Uterus (tissue), 3 donors: ENCODE measurements at regions not wholly inside any gene's neighbourhood (a gene's known extent, or its start where the extent isn't known, plus 50 kb on each side); places are given as distances from the start of the nearest gene placed in this dataset.

Source experiments
- DNase-seq, 2 donors: peaks; one replicate each; pipeline ENCODE4 v3.0.0-alpha.2; 2019 to 2020
- H3K27ac ChIP-seq, 2 donors: fragments of 200-600 bp; sonication (generic); 1 replicate in 1 of 2; 2 replicates in 1 of 2; pipeline ENCODE4 v1.5.1; 2016 to 2018
- H3K27me3 ChIP-seq, 2 donors: fragments of 200-600 bp; sonication (generic); one replicate each; pipeline ENCODE4 v1.5.1; 2018 to 2019; ENCODE audit warnings: control low read depth in 1 of 2
- H3K36me3 ChIP-seq, 2 donors: fragments of 200-600 bp; sonication (generic); one replicate each; pipeline ENCODE4 v1.5.1; 2019; ENCODE audit warnings: control low read depth in 1 of 2
- H3K4me1 ChIP-seq, 2 donors: fragments of 200-600 bp; sonication (generic); one replicate each; pipeline ENCODE4 v1.5.1; 2018 to 2019; ENCODE audit warnings: control low read depth in 1 of 2
- H3K4me3 ChIP-seq, 2 donors: fragments of 200-600 bp; sonication (generic); 1 replicate in 1 of 2; 2 replicates in 1 of 2; pipeline ENCODE4 v1.5.1; 2018 to 2019; ENCODE audit warnings: mild to moderate bottlenecking in 1 of 2
- H3K9me3 ChIP-seq, 2 donors: fragments of 200-600 bp; sonication (generic); one replicate each; pipeline ENCODE4 v1.5.1; 2019; ENCODE audit warnings: control low read depth in 1 of 2
- POLR2A ChIP-seq, 2 donors: fragments of 450-650 bp; IDR thresholded peaks; one replicate each; pipeline ENCODE4 v1.6.1; 2016; ENCODE audit warnings: antibody characterized with exemption in 2 of 2, mild to moderate bottlenecking in 1 of 2, moderate library complexity in 1 of 2
- intact Hi-C: fragments of 100-400 bp; cut with DNase I; formaldehyde crosslinking; loops from one replicate; pipeline ENCODE4 v1.15.1; 2023; ENCODE audit warnings: low total_unique reads
- TF ChIP-seq, protein P1 (sequence below), 4 experiments: fragments of 200-600 bp in 2 of 4; fragments of 450-650 bp in 2 of 4; sonication (generic) in 2 of 4; IDR thresholded peaks; one replicate each; pipeline ENCODE4 v1.5.1; 2016 to 2019; ENCODE audit warnings: antibody characterized with exemption in 4 of 4, mild to moderate bottlenecking in 2 of 4, moderate library complexity in 1 of 4
- donor health status: DM: yes; HTN: yes; CAD: no.

DNA sequence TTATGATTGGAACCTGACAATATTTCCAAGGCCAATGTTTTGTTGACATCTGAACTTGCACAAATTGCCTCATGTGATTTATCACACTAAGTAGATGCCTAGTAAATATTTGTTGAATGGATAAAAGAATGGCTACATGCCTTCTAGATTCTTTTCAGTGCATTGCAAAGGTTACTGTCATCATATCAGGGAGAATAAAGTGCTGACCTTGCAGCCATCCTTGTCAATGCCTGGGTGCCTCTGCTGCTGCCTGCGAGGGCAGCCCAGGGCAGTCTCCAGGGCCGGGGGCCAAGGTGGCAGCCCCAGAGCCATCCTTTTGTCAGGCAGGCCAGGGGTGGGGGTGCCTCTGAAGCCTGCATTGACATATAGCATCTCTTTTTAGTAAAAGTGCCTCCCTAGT, 325.6 kb upstream of the MTNR1B start:
- H3K27me3 ChIP-seq: no peaks in the 10 kb centered on the region
- DNase-seq: no peak
- intact Hi-C loops: no loop called here
- H3K9me3 ChIP-seq: no peaks in the 10 kb centered on the region
- H3K36me3 ChIP-seq: no peaks in the 10 kb centered on the region
- H3K4me3 ChIP-seq: no peak overlapping the region
- H3K27ac ChIP-seq: no peak overlapping the region
- H3K4me1 ChIP-seq: no peaks in the 10 kb centered on the region
- TF ChIP-seq POLR2A (IDR thresholded peaks at IDR 0.05): no peak
- TF ChIP-seq, protein P1, sequence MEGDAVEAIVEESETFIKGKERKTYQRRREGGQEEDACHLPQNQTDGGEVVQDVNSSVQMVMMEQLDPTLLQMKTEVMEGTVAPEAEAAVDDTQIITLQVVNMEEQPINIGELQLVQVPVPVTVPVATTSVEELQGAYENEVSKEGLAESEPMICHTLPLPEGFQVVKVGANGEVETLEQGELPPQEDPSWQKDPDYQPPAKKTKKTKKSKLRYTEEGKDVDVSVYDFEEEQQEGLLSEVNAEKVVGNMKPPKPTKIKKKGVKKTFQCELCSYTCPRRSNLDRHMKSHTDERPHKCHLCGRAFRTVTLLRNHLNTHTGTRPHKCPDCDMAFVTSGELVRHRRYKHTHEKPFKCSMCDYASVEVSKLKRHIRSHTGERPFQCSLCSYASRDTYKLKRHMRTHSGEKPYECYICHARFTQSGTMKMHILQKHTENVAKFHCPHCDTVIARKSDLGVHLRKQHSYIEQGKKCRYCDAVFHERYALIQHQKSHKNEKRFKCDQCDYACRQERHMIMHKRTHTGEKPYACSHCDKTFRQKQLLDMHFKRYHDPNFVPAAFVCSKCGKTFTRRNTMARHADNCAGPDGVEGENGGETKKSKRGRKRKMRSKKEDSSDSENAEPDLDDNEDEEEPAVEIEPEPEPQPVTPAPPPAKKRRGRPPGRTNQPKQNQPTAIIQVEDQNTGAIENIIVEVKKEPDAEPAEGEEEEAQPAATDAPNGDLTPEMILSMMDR (IDR thresholded peaks at IDR 0.05): no peak

DNA sequence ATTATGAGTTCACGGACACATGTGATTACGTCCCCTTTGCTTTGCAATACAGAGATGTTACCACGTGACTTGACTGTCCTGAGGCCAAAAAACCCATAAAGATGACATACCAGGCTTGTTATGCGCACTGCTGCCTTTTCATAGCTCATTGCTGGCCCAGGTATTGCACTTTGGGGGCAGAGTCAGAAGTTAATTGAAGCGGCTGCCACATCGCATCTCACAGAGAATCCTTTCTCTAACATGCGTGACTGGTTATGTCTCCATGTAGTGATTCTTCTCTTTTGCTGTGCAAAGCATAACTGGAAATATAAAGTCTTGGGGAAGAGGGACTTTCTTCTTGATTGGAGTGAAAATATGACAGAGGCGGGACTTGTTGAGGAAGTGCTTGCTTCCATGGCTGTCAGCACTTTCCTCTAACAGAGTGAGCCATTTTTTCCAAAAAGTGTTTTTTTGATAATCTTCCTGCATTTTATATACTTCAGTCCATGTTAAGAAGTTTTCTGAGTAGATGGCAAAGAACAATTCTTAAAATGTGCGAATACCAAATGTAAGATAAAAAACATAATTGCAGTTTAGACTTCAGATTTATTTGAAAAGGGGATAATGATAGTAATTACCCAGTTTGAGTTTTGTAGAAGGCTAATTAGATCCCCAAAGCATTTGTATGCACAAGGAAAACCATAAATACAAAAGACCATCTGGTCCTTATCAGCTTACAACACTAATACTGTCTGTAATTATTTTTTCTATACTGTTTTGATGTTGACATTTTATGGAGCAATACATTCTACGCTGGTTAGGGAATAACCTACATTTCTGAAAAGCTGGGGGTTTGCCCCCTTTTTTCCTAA, 324.6 kb upstream of the MTNR1B start:
- Histone ChIP-seq H3K36me3 (no peaks in the 10 kb centered on the region), H3K9me3 (no peaks in the 10 kb centered on the region), H3K4me1 (no peaks in the 10 kb centered on the region), H3K4me3 (no peak overlapping the region), H3K27ac (no peak overlapping the region), H3K27me3 (no peaks in the 10 kb centered on the region)
- intact Hi-C loops: no loop called here
- TF ChIP-seq POLR2A (IDR thresholded peaks at IDR 0.05): no peak
- TF ChIP-seq, protein P1 (IDR thresholded peaks at IDR 0.05): no peak
- DNase-seq: no peak

DNA sequence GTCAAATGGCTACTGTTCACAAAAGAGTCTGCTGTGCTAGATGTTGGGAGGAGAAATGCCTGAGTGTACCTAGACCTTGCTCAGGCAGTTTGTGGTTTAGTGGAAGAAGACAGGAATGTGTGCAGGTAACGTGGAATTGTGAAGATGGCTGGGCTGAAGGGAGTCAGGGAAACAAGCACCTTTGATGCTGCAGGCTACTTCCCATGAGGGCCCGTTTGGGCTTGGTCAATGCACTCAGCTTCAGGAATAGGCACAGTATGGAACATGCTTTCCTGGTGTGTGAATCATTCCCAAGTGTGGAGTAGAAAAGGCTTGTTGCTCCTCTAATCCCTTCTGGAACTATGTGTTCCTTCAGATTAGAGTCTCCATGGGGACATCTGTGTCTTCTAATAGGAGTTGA, 318.3 kb upstream of the MTNR1B start:
- H3K4me3 ChIP-seq: no peak overlapping the region
- no peaks in the 10 kb centered on the region for H3K4me1 ChIP-seq
- intact Hi-C loops: no loop called here

DNA sequence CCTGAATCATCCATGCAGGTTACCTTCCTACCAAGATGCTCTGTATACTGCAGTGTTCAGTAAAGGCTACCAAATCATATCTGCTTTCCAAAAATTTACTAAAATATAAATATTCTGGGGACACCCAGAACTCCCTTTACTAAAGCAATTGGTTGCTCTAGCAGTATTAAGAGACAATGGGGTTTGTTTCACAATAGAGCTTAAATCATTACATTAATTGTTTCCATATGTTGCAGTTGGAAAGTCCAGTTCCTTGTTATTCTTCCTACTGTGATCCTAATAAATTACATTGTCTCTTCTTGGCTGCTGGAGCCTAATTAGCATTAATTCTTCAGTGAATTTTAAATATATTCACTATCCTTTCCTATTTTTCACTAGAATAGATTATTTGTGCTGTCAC, 316.0 kb upstream of the MTNR1B start:
- Histone ChIP-seq H3K4me1 (no peaks in the 10 kb centered on the region), H3K36me3 (no peaks in the 10 kb centered on the region), H3K27me3 (no peaks in the 10 kb centered on the region), H3K9me3 (no peaks in the 10 kb centered on the region), H3K27ac (no peak overlapping the region), H3K4me3 (no peak overlapping the region)
- intact Hi-C loops: no loop called here
- no peak for TF ChIP-seq POLR2A (IDR thresholded peaks at IDR 0.05)
- TF ChIP-seq, protein P1 (IDR thresholded peaks at IDR 0.05): no peak
- no peak for DNase-seq

More for the DNA sequence above, 318.3 kb upstream of the MTNR1B start:
- H3K36me3 ChIP-seq: no peaks in the 10 kb centered on the region
- H3K9me3 ChIP-seq: no peaks in the 10 kb centered on the region
- no peaks in the 10 kb centered on the region for H3K27me3 ChIP-seq
- TF ChIP-seq, protein P1 (IDR thresholded peaks at IDR 0.05): no peak
- TF ChIP-seq POLR2A (IDR thresholded peaks at IDR 0.05): no peak
- DNase-seq: no peak
- no peak overlapping the region for H3K27ac ChIP-seq

DNA sequence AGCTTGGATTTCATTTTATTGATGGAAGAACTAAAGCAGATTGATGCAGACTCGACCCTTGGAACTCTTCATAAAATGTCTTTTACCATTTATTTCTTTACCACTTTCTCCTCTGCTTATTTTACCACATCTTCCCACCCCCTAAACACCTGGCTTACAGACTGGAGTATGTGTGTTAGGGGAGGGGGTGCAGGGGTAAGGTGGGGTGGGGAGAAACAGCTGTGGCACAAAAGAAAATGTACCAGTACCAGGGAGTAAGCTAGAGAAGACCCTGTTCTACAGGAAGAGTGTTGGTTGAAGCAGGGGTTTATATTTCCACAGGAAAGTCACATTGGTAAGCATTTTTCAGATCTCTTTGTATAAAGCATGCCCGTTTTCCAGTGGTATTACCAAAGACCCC, 312.7 kb upstream of the MTNR1B start:
- H3K4me3 ChIP-seq: no peak overlapping the region
- no peaks in the 10 kb centered on the region for H3K4me1 ChIP-seq
- TF ChIP-seq POLR2A (IDR thresholded peaks at IDR 0.05): no peak
- TF ChIP-seq, protein P1 (IDR thresholded peaks at IDR 0.05): no peak
- no peaks in the 10 kb centered on the region for H3K27me3 ChIP-seq
- intact Hi-C loops: no loop called here
- no peaks in the 10 kb centered on the region for H3K36me3 ChIP-seq
- no peak for DNase-seq
- H3K9me3 ChIP-seq: no peaks in the 10 kb centered on the region
- no peak overlapping the region for H3K27ac ChIP-seq
